ENCODE measurements at regions not wholly inside any gene's neighbourhood (a gene's known extent, or its start where the extent isn't known, plus 50 kb on each side); places are given as distances from the start of the nearest gene placed in this dataset.

DNA sequence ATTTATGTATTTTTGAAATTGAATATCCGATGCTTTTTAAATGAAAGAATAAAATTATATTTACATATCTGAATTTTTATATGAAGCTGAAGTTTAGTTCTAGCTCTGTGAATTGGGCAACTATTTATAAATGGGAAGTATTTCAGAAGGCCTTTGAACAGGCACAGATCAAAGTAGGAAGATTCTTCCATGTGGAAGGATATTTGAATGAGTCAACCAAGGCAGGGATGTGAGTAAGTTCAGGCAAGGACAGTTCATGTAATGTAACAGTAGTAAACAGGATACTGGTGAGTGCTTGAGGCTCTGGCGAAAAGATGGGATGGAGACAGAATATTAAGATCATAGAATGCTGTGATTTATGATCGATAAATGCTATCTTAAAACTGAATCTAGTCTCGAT, 417.8 kb upstream of the CCDC179 start:
- TF ChIP-seq CTCF (IDR thresholded peaks at IDR 0.05), result no peak
- Mint-ChIP-seq H3K27ac (no peak overlapping the region), H3K27me3 (ENCODE audit: low read depth, poor library complexity) (no peaks in the 10 kb centered on the region), H3K4me1 (no peaks in the 10 kb centered on the region), H3K9me3 (no peaks in the 10 kb centered on the region), H3K4me3 (no peak overlapping the region), H3K36me3 (ENCODE audit: low read depth) (no peaks in the 10 kb centered on the region)
- no peak for DNase-seq

- TF ChIP-seq CTCF (IDR thresholded peaks at IDR 0.05), result no peak
- H3K4me1 Mint-ChIP-seq, result no peaks in the 10 kb centered on the region
- H3K36me3 Mint-ChIP-seq (ENCODE audit: low read depth), result no peaks in the 10 kb centered on the region
- no peak for DNase-seq
- no peaks in the 10 kb centered on the region for H3K9me3 Mint-ChIP-seq
- no peak overlapping the region for H3K27ac Mint-ChIP-seq
- H3K4me3 Mint-ChIP-seq, result no peak overlapping the region
- no peaks in the 10 kb centered on the region for H3K27me3 Mint-ChIP-seq (ENCODE audit: low read depth, poor library complexity)
These were observed 419.8 kb upstream of the CCDC179 start for GRCh38 chr11:23280088-23280487.

DNA sequence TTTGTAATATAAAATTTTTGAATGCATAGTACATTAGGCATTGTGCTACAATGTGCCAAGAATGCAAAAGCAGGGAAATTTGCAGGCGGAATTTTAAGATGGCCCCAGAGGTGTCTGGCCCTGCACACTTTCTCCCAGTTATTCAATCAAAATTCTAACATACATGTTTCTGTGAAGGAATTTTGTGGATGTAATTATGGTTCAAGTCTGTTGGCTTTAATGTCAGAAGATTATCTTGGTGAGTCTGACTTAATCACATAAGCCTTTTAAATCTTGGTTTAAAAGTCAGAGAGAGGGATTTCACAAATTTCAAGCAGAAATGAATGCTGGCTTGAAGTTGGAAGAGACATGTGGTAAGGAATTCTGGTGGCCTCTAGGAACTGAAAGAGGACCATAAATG, 423.4 kb upstream of the CCDC179 start:
- no peaks in the 10 kb centered on the region for H3K27me3 Mint-ChIP-seq (ENCODE audit: low read depth, poor library complexity)
- no peak overlapping the region for H3K4me3 Mint-ChIP-seq

GRCh38 chr11:23284631-23285030, 424.4 kb upstream of the CCDC179 start:
- H3K27me3 Mint-ChIP-seq (ENCODE audit: low read depth, poor library complexity), result no peaks in the 10 kb centered on the region
- no peaks in the 10 kb centered on the region for H3K36me3 Mint-ChIP-seq (ENCODE audit: low read depth)
- H3K4me3 Mint-ChIP-seq, result no peak overlapping the region
- H3K9me3 Mint-ChIP-seq, result no peaks in the 10 kb centered on the region
- H3K4me1 Mint-ChIP-seq, result no peaks in the 10 kb centered on the region
- H3K27ac Mint-ChIP-seq, result no peak overlapping the region
- no peak for TF ChIP-seq CTCF (IDR thresholded peaks at IDR 0.05)
- DNase-seq, result no peak

More for the DNA sequence above, 423.4 kb upstream of the CCDC179 start:
- no peak for TF ChIP-seq CTCF (IDR thresholded peaks at IDR 0.05)
- no peak overlapping the region for H3K27ac Mint-ChIP-seq
- H3K9me3 Mint-ChIP-seq, result no peaks in the 10 kb centered on the region
- DNase-seq, result no peak
- H3K4me1 Mint-ChIP-seq, result no peaks in the 10 kb centered on the region
- no peaks in the 10 kb centered on the region for H3K36me3 Mint-ChIP-seq (ENCODE audit: low read depth)

DNA sequence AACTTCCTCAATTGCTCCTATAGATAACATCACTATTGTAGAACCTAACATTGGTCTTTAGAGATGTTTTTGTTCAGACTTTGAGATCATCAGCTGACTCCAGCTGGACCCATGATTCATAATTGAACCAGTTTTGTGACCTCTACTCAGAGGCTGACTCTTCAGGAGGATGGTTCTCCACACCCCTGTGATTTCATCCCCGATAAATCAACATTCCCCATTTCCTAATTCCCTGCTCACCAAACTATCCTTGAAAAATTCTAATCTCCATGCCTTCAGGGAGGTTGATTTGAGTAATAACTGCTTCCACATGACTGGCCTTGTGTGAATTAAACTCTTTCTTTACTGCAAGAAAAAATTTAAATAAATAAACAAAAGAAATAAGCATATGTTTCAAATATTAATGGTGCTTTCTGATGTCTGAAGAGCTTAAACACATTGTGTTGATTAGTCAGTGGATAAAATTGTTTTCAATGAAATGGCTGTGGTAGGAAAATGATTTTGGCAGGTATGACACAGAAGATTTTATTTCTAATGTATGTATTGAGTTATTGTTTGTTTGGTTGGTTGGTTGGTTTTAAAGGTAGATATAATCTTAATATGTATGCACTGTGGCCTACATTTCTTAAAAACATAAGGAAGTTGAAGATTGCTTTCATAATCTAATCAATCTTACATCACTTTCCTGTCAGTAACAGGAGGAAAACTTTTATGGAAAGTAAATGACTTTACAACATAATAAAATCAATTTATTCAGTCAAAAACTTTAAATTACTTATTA, 427.9 kb upstream of the CCDC179 start:
- H3K36me3 Mint-ChIP-seq (ENCODE audit: low read depth), result no peaks in the 10 kb centered on the region
- no peak overlapping the region for H3K27ac Mint-ChIP-seq
- TF ChIP-seq CTCF (IDR thresholded peaks at IDR 0.05), result no peak
- H3K9me3 Mint-ChIP-seq, result no peaks in the 10 kb centered on the region
- DNase-seq, result no peak
- no peak overlapping the region for H3K4me3 Mint-ChIP-seq
- H3K4me1 Mint-ChIP-seq, result no peaks in the 10 kb centered on the region
- no peaks in the 10 kb centered on the region for H3K27me3 Mint-ChIP-seq (ENCODE audit: low read depth, poor library complexity)

- no peaks in the 10 kb centered on the region for H3K9me3 Mint-ChIP-seq
These were observed 435.0 kb upstream of the CCDC179 start for GRCh38 chr11:23295241-23295640.

More at GRCh38 chr11:23295241-23295640, 435.0 kb upstream of the CCDC179 start:
- Mint-ChIP-seq H3K4me1 (no peaks in the 10 kb centered on the region), H3K27ac (no peak overlapping the region), H3K36me3 (ENCODE audit: low read depth) (no peaks in the 10 kb centered on the region), H3K4me3 (no peak overlapping the region), H3K27me3 (ENCODE audit: low read depth, poor library complexity) (no peaks in the 10 kb centered on the region)
- TF ChIP-seq CTCF (IDR thresholded peaks at IDR 0.05), result no peak
- no peak for DNase-seq
